Posterior vena cava (tissue), 2 donors: ENCODE measurements at regions not wholly inside any gene's neighbourhood (a gene's known extent, or its start where the extent isn't known, plus 50 kb on each side); places are given as distances from the start of the nearest gene placed in this dataset.

Experiments
- DNase-seq: peaks from one replicate; pipeline ENCODE4 v3.0.0-alpha.2; 2020; ENCODE audit warnings: low spot score
- intact Hi-C, 2 donors: fragments of 100-400 bp; cut with DNase I; formaldehyde crosslinking; loops; one replicate each; pipeline versions ENCODE4 v1.14.1 to v1.14.2; 2022 to 2023
- donor health status: DM: yes; HTN: yes; CAD: no.
- donor health status: DM: yes; HTN: yes; CAD: no.

DNA sequence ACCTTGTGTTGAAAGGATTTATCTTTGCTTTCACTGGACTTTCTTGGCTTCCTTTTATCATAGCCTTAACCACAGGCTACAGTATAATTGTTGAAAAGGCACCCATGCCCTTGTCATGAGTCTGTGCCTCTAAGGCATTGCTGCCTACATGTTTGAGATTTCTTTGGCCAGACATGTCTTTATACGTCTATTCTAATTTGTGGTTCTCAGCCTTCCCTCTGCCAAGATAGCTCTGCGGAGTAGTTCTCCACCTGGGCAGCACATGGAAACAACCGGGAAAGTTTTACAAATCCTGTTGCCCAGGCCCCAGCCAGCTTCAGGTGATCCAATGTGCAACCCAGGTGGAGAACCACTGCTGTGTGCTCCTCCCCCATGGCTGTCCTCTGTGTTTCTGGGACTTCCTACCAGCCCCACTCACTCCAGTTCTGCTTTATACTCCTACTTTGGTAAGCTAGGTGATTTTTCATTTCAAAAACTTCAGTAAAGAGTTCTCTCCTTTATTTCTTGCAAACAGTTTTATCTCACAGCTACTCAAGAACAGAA, 159.6 kb upstream of the MYLIP start:
- intact Hi-C loops, result no loop called here
- DNase-seq, result no peak

DNA sequence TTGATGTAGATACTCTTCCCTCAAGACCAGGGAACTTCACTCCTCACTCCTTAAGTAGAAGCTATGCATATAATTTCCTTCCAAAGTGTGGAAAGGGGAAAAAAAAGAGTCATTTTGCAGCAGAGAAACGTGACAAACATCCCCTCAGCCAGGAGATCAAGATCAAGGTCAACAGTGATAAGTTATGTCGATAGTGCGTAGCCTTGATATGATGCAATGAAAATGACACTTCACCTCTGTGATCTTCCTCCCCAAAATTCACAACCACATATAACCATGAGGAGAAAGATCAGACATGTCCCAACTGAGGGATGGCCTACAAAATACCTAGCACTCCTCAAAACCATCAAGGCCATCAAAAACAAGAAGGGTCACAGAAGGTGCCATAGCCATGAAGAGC, 160.4 kb upstream of the MYLIP start:
- no peak for DNase-seq
- intact Hi-C loops, result no loop called here

DNA sequence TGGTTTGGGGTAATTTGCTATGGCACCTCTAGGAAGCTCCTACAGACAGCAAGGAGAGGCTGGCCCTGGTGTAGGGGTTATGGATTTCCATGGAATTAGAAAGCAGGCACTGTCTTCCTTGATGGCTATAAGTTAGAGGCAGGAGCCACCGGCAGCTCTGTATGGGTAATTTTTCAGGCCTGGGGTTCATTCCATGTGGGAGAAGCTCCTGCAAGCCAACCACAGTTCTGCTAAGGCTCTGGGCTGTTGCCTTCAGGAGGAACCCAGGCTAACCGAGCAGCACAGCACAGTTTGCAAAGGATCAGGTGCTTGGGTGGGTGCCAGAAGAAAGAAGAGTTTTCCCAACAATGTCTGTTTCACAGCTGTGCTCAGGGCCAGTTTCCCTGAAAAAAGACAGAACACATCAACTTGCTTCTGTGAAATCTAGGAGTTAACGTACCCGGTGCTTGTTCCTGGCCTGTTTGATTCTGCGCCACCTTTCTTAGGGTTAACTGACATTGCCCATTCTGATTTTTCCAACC, 162.8 kb upstream of the MYLIP start:
- intact Hi-C loops, result no loop called here
- no peak for DNase-seq

DNA sequence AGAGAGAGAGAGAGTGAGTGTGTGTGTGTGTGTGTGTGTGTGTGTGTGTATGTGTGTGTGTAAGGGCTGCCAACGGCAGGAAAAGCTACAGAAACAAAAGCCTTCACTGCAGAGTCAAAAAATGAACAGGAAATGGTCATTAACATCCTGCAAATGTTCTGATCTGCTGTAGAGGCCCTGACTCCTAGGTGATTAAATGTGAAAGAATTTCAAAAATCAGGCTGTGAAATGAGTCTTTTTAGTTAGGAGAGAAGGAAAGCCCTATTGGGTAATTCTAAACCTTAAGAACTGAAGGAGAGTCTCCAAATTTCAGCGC, 166.5 kb upstream of the MYLIP start:
- intact Hi-C loops, result no loop called here
- no peak for DNase-seq

DNA sequence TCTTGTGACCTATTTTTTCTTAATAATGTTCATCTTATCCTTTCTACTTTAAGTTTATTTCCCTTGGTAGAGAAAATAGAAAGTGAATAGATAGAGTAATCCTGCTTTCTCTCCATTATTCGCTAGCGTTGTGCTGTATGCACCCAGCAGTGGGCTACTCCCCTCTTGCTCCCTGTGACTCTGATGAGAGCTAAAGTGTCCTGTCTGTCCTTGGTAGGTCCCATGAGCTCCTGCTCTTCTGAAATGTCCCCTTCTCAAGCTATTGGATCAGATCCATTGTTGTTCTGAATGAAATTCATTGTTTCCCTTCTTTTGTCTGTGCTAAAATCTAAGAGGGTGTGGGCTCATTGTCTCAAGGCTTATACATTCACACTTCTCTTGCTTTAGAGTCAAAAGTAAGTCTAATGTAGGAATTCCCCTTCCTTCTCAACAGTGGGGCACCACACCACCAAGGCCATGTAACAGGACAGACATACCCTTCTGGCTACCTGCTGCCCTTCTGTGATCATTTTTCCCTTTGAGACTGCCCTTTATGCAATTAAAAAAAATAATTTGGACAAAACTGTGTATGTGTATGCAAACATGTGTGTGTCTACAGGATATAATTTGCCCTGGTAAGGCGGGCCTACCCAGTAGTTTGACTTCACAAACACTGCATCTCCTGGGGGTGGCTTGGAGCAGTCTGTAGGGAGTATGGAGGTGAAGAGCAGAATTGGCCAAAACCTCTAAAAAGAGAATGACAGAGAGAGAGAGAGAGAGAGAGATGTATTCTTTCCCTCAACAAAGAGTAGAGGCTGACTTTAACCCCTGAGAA, 167.0 kb upstream of the MYLIP start:
- DNase-seq, result no peak
- intact Hi-C loops, result no loop called here

DNA sequence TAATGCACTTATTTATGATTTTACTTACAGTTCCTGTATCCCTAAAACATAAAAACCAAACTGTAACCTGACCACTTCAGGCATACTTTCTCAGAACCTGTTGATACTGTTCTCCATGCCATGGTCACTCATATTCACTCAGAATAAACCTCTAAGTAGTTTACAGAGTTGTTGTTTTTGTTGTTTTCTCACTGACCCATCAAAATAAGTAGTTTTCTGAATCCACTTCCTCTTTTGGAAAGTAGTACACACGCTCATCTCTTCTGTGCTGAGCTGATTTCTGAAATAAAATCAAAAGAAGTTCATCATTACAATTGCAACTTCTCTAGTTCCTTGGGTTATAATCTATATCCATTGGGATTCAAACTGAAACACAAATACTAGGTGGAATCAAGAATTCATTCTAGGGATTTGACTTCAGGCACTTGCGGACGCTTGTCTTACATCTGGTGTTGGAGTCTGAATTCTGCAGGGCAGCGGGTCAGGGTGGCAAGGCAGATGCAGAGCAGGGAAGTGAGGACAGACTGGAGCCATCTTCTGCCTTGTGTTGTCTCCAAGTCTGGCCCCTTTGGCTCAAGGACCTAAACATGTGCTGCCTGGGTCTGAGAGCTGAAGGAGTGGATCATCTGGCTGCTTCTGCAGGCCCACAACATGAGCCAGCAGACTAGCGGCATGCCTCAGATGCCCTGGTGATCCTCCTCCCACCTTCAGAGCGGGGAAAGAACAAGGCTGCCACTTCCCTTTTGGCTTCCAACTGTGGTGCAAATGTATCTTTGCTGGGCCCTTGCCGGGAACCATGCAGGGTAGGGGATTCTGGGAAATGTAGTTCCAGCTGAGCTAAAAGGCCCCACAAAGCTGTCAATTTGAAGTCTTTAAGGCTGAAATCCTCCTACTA, 167.9 kb upstream of the MYLIP start:
- DNase-seq, result no peak
- intact Hi-C loops, result no loop called here

DNA sequence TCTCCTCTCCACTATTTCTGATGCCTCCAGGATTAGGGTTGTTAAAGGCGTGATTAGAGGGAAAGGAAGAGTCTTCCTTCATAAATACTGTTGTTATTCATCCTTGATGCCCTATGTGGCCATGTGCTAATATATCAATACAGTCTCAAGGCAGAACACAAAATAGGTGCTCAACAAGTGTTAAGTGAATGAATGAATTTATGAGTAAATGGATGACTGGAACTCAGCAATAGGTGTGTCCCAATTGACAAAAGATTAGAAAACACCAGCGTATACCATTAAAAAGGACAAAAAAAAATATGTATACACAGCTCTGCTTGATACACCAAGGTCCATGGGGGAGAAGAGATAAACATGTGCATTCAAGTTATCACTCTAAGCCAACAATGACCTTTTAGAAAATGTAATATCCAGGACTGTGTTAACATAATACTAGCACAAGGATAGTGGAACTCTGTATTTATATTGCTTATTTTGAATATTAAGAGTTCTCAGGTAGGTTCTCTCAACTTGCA, 171.2 kb upstream of the MYLIP start:
- DNase-seq, result no peak
- intact Hi-C loops, result no loop called here

DNA sequence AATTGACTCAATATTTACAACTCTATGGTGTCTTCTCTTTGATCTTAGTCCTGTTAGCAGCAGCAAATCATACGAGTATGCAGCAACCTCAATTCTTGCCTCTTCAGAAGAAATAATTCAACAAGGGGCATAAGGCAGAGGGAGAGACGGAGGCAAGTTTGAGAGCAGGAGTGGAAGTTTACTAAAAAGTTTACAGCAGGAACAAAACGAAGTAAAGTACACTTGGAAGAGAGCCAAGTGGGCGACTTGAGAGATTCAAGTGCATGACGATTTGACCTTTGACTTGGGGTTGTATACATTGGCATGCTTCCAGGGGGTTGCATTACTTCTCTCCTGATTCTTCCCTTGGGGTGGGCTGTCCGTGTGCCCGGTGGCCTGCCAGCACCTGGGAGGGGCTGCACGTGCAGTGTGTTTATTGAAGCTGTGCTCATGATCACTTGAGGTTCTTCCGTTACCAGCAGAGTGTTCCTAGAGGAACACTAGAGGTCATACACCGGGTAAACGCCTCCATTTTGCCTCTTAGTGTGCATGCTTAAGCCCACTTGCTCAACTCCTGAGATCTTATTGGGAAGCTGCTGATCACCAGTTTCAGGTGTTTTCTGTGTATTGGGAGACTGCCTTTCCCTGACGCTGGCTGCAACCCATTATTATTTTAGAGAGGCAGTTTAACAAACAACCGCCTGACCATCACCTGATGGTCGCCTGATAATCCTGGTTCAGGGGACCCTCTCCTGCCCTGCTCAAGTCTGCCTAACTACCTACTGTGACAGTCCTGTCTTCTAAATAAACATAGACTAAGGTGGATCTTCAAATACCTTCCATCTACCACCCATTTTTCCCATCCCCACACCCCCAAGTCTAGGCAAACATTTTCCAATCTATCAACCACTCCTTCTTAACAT, 172.4 kb upstream of the MYLIP start:
- intact Hi-C loops, result no loop called here
- DNase-seq, result no peak

DNA sequence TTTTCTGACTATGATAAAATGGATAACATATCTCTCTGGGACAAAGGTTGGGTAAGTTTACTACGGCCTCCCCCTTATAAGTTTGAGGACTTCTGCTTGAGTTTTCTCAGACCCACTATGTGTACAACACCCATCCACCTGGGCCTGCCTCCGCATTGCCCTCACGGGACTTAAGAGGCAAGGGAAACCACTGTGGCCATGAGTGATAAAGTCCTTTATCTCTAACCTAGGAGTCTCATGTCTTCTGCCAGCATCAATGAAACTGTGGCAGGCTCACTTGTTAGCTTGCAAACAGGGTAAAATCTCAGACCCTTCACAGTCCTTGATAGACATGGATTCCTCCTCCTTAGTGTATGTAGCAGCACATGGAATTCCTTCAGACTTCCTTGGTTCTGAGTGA, 173.4 kb upstream of the MYLIP start:
- intact Hi-C loops, result no loop called here
- DNase-seq, result no peak

DNA sequence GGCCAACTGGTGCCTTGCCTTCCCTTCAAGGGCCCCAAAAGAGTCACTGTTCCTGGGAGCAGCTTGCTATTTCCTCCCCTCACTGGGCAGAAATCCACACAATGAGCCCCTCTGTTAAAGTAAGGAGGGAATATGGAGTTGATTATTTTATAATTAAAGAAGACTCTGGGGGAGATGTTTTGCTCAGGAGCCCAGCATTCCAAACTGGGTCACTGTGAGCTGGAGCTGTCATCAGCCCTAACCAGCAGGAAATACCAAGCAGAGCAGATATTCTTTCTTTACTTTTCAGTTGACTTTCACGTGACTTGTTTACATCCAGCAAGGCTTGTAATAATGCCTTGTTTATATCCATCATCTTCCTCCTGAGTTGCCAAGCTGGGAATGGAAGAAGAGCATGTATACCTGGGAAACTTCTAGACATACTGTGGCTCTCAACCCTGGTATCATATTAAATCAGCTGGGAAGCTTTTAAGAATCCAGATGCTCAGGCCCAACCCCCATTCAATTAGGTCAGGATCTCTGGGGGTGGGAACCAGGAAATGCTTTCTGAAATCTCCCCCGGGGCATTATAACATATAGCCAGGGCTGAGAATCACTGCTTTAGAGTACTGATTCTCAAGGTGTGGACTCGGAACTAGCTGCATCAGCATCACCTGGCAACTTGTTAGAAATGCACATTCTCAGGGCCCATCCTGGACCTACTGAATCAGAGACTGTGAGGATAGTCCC, 175.6 kb upstream of the MYLIP start:
- intact Hi-C loops, result no loop called here
- DNase-seq, result no peak

DNA sequence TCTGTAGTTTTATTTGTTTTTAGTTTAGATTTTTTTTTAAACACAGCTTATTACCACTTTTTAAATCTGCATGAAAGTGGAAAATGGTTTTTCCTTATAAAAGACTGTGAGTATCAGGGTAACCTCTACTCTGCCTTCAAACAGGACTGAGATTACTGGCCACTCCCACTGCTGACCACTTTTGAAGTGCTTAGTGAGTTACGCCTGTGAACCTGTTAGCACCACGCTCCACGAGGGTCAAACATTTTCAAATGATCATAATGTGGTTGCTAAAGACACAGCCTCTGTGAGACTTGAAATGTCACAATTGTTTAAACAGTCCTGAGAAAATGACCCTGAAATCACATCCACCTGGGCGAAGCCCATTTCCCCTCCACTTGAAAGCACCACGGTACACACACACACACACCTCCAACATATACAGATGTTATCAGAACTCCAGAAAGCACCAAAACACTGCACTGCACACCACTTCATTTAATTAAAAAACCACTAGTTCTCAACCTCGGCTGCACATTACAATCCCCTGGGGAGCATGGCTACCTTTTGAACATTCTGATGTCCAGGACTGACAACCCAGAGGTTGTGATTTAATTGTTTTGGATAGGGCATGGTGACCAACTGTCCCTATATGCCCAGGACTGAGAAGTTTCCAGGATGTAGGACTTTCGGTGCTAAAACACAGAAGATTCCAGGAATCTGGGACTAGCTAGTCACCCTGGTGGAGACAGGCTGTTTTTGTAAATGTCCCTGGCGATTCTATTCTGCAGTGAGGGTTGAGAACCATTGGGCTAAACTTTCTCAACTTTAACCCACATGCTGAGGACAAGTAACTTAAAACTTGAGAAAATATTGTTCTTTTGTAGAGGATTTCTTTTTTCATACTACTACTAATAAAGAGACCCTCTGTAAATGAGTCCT, 176.4 kb upstream of the MYLIP start:
- no peak for DNase-seq
- intact Hi-C loops, result no loop called here

DNA sequence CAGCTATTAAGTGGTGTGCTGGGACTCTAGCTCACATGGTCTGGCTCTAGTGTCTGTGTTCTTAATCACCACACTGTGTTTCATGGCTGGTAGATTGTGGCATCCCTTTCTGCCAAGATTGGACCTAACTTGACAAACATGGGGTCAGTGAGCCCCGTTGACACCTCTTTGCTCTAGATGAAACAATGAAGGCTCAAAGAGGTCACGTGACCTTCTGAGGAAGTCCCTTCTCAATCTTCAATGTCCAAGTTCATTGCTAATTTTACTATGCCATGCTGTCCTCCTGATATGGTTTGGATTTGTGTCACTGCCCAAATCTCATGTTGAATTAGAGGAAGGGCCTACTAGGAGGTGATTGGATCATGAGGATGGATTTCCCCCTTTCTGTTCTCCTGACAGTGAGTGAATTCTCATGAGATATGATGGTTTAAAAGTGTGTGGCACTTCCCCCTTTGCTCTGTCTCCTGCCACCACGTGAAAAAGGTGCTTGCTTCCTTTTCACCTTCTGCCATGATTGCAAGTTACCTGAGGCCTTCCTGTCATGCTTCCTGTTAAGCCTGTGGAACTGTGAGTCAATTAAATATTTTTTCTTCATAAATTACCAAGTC, 177.8 kb upstream of the MYLIP start:
- DNase-seq, result no peak
- intact Hi-C loops, result no loop called here

DNA sequence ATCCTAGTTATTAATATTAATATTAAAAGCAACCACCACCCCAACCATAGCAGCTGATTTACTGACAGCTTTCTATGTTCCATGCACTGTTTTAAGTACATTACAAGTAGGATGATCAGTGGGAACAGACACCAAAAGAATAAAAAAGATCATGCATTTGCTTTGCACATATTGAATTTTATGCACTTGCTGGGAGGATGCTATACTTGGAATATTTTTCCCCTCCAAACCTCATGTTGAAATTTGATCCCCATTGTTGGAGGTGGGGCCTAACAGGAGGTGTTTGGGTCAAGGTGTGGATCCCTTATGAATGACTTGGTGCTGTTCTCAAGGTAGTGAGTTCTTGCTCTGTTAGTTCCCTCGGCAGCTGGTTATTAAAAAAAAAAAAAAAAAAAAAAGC, 178.9 kb upstream of the MYLIP start:
- DNase-seq, result no peak
- intact Hi-C loops, result no loop called here

DNA sequence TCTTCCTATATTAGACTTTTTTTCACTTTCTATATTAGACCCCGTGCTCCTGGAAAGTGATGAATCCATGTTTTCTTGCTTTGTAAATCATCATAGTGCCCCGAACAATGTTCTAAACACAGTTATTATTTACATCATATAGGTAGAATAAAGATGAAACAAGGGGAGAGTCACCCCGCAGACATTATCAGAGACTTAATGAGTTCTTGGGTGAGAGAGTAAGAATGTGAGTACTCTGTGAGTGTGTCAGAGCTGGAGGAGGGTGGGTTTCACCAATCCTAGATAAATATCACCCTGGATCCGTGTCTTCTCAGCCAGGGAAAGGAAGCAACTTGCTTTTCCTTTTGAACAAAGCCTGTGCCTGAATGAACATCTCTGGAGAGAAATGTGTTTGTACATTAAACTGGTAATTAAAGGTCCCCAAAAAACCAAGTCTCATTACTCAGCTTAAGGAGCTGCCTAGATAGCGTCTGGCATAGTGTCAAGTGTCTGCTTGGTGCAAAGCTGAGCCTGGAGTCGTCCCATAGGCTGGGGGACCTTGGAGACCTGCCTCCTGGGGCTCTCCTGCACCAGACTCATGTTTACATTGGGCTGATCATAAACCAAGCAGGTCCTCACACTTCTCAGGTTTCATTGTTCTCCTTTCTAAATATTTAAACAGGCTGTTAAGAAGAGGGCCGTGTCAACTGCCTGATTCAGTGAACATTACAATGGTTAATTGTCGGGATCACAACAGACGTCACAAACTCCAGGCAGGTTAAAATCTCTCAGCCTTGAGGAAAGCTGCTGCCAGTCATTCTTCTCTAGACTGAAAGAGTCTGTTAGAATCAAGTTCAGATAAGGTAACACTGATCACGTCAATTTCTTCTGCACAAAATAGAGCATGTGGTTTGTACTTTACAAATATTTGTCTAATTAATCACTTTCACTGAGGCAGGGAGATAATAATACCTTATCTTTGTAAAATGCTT, 179.7 kb upstream of the MYLIP start:
- intact Hi-C loops, result no loop called here
- no peak for DNase-seq

DNA sequence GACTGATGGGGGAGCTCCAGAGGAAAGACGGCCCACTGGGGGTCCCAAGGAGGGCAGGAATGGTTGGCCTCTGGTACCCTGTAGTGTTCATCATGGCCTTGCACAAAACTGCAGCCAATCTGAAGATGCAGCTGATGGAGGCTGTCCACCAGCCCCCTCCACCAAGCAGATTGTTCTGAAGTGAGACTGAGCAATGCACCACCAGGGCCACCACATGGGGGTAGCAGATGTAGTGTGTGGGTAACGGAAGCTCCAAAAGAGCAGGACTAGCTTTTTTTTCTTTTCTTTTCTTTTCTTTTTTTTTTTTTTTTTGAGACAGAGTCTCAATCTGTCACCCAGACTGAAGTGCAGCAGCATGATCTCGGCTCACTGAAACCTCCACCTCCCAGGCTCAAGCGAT, 181.0 kb upstream of the MYLIP start:
- no peak for DNase-seq
- intact Hi-C loops, result no loop called here

DNA sequence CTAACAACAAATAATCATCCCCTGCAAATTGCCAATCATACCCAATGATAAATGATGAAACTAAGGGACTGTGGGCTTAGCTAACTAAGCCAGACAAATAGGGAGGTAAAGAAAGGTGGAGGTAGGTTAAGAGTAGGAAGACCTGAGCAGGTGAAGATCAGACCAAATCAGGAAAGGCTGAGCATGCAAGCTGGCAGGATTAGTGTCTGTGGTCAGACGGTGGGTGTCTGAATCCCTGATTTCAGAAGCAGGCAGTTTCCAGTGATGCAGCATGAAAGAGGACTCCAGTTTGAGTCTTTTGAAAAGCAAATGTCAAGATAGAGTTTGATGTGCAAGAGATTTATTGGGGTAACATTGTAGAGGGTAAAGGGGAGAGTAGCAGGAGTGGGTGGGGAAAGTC, 181.4 kb upstream of the MYLIP start:
- intact Hi-C loops, result no loop called here

More for the DNA sequence above, 181.4 kb upstream of the MYLIP start:
- no peak for DNase-seq
